ENCODE measurements at regions not wholly inside any gene's neighbourhood (a gene's known extent, or its start where the extent isn't known, plus 50 kb on each side); places are given as distances from the start of the nearest gene placed in this dataset.

DNA sequence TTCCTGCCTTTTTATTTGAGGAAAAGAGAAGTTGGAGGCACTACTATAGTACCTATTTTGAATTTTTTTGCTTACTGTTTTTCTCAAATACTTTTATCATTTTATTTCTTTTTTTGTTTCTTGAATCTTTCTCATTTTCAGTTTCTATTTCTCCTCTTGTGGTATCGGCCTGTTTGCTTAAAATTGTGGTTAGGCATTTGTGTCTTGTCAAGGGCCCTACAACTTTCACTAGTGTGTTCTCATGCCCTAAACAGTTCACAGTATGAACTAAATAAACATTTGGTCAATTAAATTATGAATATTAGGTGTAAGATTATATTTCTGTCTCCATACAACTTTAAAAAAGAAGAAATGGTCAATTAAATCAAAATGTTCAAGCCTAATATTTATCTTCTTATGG lies 613.5 kb downstream of the MBD2 start:
- Histone ChIP-seq H3K27me3 (no peaks in the 10 kb centered on the region), H3K4me1 (no peaks in the 10 kb centered on the region), H3K36me3 (no peaks in the 10 kb centered on the region), H3K27ac (no peak overlapping the region), H3K9me3 (no peaks in the 10 kb centered on the region), H3K4me3 (no peak overlapping the region)
- intact Hi-C loops (cut with DNase I) = no loop called here
- TF ChIP-seq POLR2A (IDR thresholded peaks at IDR 0.05) = no peak
- no peak for DNase-seq (ENCODE audit: extremely low spot score in 2 of 2)

DNA sequence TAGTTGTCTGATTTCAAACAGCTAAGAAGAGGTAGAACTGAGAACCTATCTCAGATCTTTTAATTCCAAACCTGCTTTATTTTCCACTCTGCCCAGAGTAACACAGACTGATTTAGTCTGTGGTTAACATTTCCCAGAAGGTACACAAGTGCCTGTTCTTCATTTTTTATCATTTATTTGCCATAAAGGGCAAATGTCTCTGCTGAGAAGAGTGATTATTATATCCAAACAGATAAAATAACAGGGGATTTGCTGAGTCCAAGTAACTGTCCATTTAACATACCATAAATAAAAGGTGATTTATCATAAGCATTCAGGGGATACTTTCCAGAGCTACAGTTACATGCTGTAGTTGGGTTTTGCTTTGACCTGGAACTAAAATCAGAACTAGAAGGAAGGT lies 617.7 kb downstream of the MBD2 start:
- no peaks in the 10 kb centered on the region for H3K36me3 ChIP-seq
- DNase-seq (ENCODE audit: extremely low spot score in 2 of 2) = no peak
- no peaks in the 10 kb centered on the region for H3K9me3 ChIP-seq
- H3K4me1 ChIP-seq = no peaks in the 10 kb centered on the region
- H3K4me3 ChIP-seq = no peak overlapping the region
- intact Hi-C loops (cut with DNase I) = no loop called here
- no peaks in the 10 kb centered on the region for H3K27me3 ChIP-seq
- no peak overlapping the region for H3K27ac ChIP-seq
- TF ChIP-seq CTCF (IDR thresholded peaks at IDR 0.05) = no peak
- no peak for TF ChIP-seq POLR2A (IDR thresholded peaks at IDR 0.05)
- TF ChIP-seq POLR2AphosphoS5 (IDR thresholded peaks at IDR 0.05; ENCODE audit: insufficient read depth in 1 of 2, low read depth in 1 of 2) = no peak

DNA sequence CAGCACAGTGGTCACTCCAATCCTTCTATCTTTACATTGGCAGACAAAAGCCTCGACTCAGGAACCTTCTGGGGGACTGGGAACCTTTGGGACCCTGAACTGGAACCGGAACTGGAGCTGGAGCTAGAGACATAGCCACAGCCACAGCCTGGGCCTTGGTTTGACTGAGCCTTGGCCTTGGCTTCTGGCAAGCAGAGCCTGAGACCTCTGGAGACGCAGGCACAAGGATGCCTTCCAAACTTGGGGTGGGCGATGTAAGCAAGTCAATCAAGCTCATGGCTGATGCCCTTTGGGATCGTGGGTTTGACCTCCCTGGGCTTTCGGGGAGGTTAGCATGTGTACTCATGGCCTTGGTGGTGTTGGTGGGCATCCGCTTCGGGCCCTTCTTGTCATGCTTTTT lies 619.3 kb downstream of the MBD2 start:
- no peak for DNase-seq (ENCODE audit: extremely low spot score in 2 of 2)
- TF ChIP-seq POLR2AphosphoS5 (IDR thresholded peaks at IDR 0.05; ENCODE audit: insufficient read depth in 1 of 2, low read depth in 1 of 2) = no peak
- intact Hi-C loops (cut with DNase I) = no loop called here
- Histone ChIP-seq H3K27me3 (no peaks in the 10 kb centered on the region), H3K4me1 (no peaks in the 10 kb centered on the region), H3K27ac (no peak overlapping the region), H3K36me3 (no peaks in the 10 kb centered on the region), H3K9me3 (no peaks in the 10 kb centered on the region), H3K4me3 (no peak overlapping the region)

DNA sequence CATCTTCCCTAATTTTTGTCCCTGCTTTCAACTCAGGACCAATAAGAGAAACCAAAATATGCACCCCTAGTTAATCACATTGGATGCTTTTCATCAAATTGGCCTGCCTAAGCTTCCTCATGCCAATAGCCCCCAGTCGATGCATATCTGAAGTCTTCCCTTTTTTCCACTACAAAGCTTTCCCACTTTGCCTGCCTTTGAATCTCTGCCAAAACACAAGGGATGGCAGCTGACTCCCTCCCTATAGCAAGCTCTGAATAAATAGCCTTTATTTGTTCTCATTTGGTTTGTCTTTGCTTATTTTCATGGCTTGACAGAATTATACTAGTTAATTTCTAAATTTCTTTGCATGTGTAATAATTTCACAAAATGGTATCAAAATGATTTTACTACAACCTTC lies 621.2 kb downstream of the MBD2 start:
- Histone ChIP-seq H3K27me3 (no peaks in the 10 kb centered on the region), H3K27ac (no peak overlapping the region), H3K4me1 (no peaks in the 10 kb centered on the region), H3K9me3 (no peaks in the 10 kb centered on the region), H3K36me3 (no peaks in the 10 kb centered on the region), H3K4me3 (no peak overlapping the region)
- intact Hi-C loops (cut with DNase I) = no loop called here
- no peak for DNase-seq (ENCODE audit: extremely low spot score in 2 of 2)
- TF ChIP-seq CTCF (IDR thresholded peaks at IDR 0.05) (no peak), POLR2A (IDR thresholded peaks at IDR 0.05) (no peak), POLR2AphosphoS5 (IDR thresholded peaks at IDR 0.05; ENCODE audit: insufficient read depth in 1 of 2, low read depth in 1 of 2) (no peak)

- Histone ChIP-seq H3K36me3 (no peaks in the 10 kb centered on the region), H3K9me3 (no peaks in the 10 kb centered on the region), H3K4me3 (no peak overlapping the region), H3K27ac (no peak overlapping the region), H3K27me3 (no peaks in the 10 kb centered on the region), H3K4me1 (no peaks in the 10 kb centered on the region)
- no peak for TF ChIP-seq POLR2AphosphoS5 (IDR thresholded peaks at IDR 0.05; ENCODE audit: insufficient read depth in 1 of 2, low read depth in 1 of 2)
- DNase-seq (ENCODE audit: extremely low spot score in 2 of 2) = no peak
- intact Hi-C loops (cut with DNase I) = no loop called here
Observed at GRCh38 chr18:53601344-53601743, 623.1 kb downstream of the MBD2 start.

- DNase-seq (ENCODE audit: extremely low spot score in 2 of 2) = no peak
- no peak for TF ChIP-seq CTCF (IDR thresholded peaks at IDR 0.05)
- TF ChIP-seq POLR2AphosphoS5 (IDR thresholded peaks at IDR 0.05; ENCODE audit: insufficient read depth in 1 of 2, low read depth in 1 of 2) = no peak
- no peak for TF ChIP-seq POLR2A (IDR thresholded peaks at IDR 0.05)
- H3K36me3 ChIP-seq = no peaks in the 10 kb centered on the region
- H3K4me3 ChIP-seq = no peak overlapping the region
- H3K27me3 ChIP-seq = no peaks in the 10 kb centered on the region
- intact Hi-C loops (cut with DNase I) = no loop called here
- H3K9me3 ChIP-seq = no peaks in the 10 kb centered on the region
- no peak overlapping the region for H3K27ac ChIP-seq
- no peaks in the 10 kb centered on the region for H3K4me1 ChIP-seq
Observed at GRCh38 chr18:53586923-53587322, 637.5 kb downstream of the MBD2 start.
